Tongue (tissue), 1 donor: ENCODE measurements at regions not wholly inside any gene's neighbourhood (a gene's known extent, or its start where the extent isn't known, plus 50 kb on each side); places are given as distances from the start of the nearest gene placed in this dataset.

Experiments used
- DNase-seq: peaks from one replicate; pipeline ENCODE4 v3.0.0-alpha.2; 2015

DNA sequence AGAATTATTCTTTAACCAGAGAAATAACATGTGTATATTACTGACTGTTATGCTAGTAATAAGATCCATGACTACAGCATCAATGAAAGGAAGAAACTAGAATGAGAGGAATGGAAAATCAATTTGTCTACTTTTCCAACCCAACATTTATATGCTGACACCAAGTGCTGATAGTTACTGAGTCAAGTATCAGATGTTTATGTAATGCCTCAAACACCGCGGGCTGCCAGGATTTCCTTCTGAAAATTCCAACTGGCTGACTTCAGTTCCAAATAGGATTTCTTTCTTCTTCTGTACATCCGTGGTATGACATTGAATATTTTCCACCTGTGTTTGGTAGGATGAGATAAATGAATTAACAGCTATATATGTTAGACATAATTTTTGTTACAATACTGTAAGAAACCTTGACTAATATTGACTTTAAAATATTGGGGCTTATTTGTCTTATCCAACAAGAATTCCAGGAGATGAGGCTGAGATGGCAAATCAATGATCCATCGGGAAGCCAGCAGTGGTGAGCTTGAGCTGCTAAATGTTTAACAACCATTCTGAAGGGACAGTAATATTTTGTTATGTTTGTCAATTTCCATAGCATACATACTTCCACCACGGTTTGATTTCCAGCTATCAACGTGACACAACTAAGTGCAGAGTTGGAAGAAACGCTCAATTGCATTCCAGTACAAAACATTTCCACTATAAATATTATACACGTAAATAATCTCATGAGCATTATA lies 435.2 kb upstream of the AUTS2 start:
- peak; percentile 62 for DNase-seq

DNA sequence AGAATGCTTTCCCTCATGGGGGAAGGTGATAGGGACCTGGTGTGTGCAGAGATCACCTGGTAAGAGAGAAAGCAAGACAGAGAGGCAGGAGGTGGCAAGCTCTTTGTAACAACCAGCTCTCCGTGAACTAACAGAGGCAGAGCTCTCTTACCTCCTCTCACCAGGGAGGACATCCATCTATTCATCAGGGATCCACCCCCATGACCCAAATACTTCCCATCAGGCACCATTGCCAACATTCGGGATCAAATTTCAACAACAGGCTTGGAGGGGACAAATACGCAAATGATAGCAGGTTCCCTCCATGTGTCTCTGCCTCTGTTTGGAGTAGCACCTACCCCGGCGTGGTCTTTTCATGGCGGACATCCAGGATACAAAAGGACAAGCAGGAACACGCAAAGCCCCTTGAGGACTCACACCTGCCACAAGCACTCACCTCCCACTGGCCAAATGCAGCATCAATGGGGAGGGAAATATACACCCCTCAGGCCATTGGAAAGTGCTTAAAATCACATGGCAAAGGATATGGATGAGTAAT lies 431.2 kb upstream of the AUTS2 start:
- DNase-seq: no peak

- DNase-seq: no peak
Observed at GRCh38 chr7:69169386-69169785, 428.9 kb upstream of the AUTS2 start.

GRCh38 chr7:69172357-69173077 lies 425.8 kb upstream of the AUTS2 start:
- no peak for DNase-seq

- no peak for DNase-seq
Observed at GRCh38 chr7:69173341-69173740, 424.9 kb upstream of the AUTS2 start.

DNA sequence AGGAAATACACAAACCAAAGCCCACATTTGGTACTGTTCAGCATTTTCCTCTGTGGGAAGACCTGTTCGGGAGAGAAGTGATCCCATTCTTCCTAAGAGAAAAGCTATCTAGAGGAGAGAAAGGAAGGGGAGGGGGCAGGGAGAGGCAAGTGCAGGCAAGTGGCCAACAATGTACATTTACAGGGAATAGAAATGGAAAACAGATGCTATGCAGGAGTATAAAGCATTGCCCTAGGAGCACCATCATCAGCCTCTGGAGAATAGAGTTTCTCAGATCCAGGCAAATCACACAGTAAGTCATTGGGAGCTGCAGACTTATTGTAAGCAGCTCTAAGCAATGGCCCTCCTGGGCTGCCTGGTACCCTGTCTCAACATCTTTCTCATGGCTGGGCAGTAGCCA lies 424.4 kb upstream of the AUTS2 start:
- peak; percentile 35 for DNase-seq

DNA sequence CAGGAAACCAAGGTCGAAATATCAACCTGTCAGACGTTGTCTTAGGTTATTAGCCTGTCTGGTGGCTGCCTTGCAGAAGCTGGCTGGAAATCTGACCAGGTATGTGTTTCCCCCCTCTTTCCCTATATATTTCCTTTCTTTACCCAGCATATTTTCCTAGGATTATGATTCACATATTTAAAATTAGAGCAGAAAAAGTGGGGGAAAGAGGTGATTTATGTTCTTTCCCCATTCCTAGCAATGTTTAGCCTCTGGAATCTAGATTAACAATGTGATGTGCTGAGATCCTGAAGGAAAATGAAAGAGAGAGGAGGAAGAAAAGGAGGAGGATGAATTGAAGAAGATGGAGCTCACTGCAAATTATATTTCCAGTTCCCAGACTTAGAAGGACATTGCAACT lies 421.4 kb upstream of the AUTS2 start:
- DNase-seq: no peak

GRCh38 chr7:69177461-69177861 lies 420.8 kb upstream of the AUTS2 start:
- peak; percentile 79 for DNase-seq

GRCh38 chr7:69177941-69178494 lies 420.3 kb upstream of the AUTS2 start:
- peak; percentile 75 for DNase-seq

- no peak for DNase-seq
Observed at GRCh38 chr7:69180662-69181061, 417.6 kb upstream of the AUTS2 start.

DNA sequence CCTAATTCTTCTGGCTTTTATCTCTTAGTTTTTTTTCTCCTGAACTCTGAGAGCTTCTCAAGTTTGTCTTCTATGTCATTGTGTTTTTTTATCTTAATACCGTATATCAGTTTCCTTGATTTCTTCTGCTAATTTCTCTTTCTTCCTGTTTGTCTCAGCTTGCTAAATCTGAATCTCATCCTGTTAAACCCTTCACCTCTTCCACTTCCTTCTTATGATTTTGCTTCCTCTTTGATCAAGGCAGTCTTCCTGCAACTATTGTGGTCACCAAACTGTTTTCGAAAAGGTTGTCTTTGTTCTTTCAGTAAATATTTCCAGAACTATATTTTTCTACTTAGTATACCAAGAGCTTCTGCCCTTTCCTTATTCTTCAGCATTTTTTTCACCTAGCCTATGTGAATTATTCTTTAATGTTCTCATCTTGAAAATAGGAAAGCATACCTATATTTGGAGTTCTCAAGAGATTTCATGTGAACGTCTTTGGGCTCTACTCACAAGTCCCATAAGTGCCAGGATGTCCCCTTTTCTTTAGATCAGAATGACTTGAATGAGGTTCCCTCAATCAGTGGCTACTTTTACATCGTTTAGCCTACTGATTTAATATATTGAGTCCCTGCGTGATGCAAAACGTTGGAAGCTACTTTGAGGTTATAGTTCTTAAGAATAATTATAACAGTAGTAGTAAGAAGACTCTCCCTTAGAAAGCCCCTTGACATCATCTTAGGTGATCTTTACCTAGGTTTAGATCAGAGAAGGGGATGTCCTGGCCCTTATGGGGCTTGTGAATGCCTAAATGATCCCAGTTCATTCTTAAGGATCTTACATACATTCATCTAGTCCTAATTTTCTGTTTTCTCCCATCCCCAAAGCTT lies 415.4 kb upstream of the AUTS2 start:
- no peak for DNase-seq

DNA sequence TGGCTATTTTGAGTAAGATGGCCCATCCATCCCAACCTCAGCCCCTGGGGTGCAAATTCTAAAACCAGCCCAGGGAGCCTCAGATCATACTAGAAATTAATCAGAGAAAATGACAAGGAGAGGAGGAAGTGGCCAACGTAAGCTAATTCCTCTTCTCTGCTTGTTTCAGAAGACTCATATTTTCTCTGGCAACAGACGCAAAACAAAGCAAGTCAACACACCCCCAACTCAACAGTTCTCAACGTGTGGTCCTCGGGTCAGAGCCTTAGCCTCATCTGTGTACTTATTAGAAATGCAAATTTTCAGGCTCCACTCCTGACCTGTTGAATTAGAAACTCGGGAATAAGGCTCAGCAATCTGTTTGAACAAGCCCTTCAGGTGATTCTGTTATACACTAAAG lies 413.9 kb upstream of the AUTS2 start:
- no peak for DNase-seq

DNA sequence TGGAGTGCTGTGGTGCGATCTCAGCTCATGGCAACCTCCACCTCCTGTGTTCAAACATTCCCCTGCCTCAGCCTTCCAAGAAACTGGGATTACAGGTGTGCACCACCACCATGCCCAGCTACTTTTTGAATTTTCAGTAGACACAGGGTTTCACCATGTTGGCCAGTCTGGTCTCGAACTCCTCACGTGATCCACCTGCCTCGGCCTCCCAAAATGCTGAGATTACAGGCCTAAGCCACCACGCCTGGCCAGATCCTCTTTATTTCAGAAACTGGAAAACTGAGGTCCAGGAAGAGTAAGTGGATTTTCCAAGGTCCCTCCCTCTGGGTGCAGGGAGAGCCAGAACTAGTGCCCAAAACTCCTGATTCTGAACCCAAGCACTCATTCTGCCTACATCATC lies 413.1 kb upstream of the AUTS2 start:
- DNase-seq: no peak

- DNase-seq: no peak
Observed at GRCh38 chr7:69186974-69187373, 411.3 kb upstream of the AUTS2 start.

GRCh38 chr7:69187824-69188333 lies 410.4 kb upstream of the AUTS2 start:
- no peak for DNase-seq

GRCh38 chr7:69189406-69189805 lies 408.9 kb upstream of the AUTS2 start:
- DNase-seq: no peak

- no peak for DNase-seq
Observed at GRCh38 chr7:69190025-69190424, 408.2 kb upstream of the AUTS2 start.

DNA sequence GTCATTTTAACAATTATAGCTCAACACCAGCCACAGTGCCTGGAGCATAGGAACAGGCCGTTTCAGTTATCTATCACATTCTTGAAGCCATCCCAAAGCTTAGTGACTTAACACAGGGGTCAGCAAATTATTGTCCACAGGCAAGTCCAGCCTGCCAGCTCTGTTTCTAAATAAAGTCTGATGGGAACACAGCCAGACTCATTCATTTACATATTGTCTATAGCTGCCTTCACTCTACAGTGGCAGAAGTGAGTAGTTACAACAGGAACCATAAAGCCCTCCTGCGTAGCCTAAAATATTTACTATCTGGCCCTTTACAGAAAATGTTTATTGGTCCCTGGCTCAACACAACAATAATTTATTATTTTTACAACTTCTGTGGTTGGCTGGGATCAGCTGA lies 407.5 kb upstream of the AUTS2 start:
- DNase-seq: peak; percentile 15

GRCh38 chr7:69192134-69192533 lies 406.1 kb upstream of the AUTS2 start:
- no peak for DNase-seq

- DNase-seq: no peak
Observed at GRCh38 chr7:69193061-69193460, 405.2 kb upstream of the AUTS2 start.

DNA sequence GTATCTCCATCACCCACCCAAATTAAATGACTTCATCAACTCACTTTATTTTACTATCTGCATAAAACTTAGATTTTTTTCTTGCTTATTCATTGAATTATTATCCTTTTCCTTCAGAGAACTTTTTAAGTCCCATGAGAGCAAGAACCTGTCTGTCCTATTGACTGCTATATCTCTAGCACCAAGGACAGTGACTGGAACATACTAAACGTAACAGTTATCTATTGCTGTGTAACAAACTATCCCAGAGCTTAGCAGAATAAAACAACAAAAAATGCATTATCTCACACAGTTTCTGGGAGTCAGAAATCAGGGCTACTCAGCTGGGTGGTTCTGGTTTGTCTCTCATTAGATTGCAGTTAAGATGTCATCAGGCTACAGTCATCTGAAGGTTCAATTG lies 401.7 kb upstream of the AUTS2 start:
- DNase-seq: no peak

DNA sequence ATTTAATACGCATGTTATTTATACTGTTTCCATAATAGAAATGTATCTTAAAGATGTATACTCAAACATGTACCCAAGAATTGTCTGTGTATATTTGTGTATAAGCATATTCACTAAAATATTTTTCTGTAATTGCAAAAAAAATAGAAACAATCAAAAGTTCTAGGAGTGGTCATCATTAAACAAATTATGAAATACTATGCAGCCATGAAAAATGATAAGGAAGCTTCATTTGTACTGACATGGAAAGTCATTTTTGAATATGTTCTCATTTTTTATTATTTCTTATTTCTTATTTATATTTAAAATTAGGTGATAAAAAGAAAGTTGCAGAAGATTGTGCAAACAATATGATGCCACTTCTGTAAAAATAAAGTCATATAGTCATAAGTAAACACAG lies 400.0 kb upstream of the AUTS2 start:
- DNase-seq: no peak
